IPS-18a (cell line): ENCODE measurements at regions not wholly inside any gene's neighbourhood (a gene's known extent, or its start where the extent isn't known, plus 50 kb on each side); places are given as distances from the start of the nearest gene placed in this dataset.
"Not testable (repeated sequence)": the region's sequence is repeated elsewhere in the genome, so short reads cannot be mapped to it uniquely, and the experiment has no call there.

Experiments used
- H3K27ac ChIP-seq: one replicate; pipeline ENCODE4 v1.5.1; 2013; ENCODE audit warnings: low read length
- H3K27me3 ChIP-seq: one replicate; pipeline ENCODE4 v1.6.1; 2013; ENCODE audit warnings: mild to moderate bottlenecking, low read length; ENCODE audit not compliant: control insufficient read depth, insufficient read depth
- H3K36me3 ChIP-seq: one replicate; pipeline ENCODE4 v1.6.1; 2013; ENCODE audit warnings: low read depth, low read length; ENCODE audit not compliant: control insufficient read depth
- H3K4me1 ChIP-seq: one replicate; pipeline ENCODE4 v1.6.1; 2013; ENCODE audit warnings: low read depth, low read length; ENCODE audit not compliant: control insufficient read depth
- H3K4me3 ChIP-seq: one replicate; pipeline ENCODE4 v1.5.1; 2013; ENCODE audit warnings: low read length
- H3K9ac ChIP-seq: one replicate; pipeline ENCODE4 v1.6.1; 2013; ENCODE audit warnings: mild to moderate bottlenecking, low read length, moderate library complexity
- H3K9me3 ChIP-seq: one replicate; pipeline ENCODE4 v1.6.1; 2013; ENCODE audit warnings: low read depth, low read length; ENCODE audit not compliant: control insufficient read depth

GRCh38 chr6:112432853-112433252, 85.7 kb downstream of the RFPL4B start:
- Histone ChIP-seq H3K36me3 (no peaks in the 10 kb centered on the region), H3K4me1 (no peaks in the 10 kb centered on the region), H3K27me3 (no peaks in the 10 kb centered on the region), H3K27ac (no peak overlapping the region), H3K4me3 (no peak overlapping the region), H3K9ac (no peak overlapping the region), H3K9me3 (no peaks in the 10 kb centered on the region)

GRCh38 chr6:112433457-112433856, 86.3 kb downstream of the RFPL4B start:
- Histone ChIP-seq H3K4me3 (no peak overlapping the region), H3K36me3 (no peaks in the 10 kb centered on the region), H3K9ac (no peak overlapping the region), H3K9me3 (no peaks in the 10 kb centered on the region), H3K27me3 (no peaks in the 10 kb centered on the region), H3K27ac (no peak overlapping the region), H3K4me1 (no peaks in the 10 kb centered on the region)

DNA sequence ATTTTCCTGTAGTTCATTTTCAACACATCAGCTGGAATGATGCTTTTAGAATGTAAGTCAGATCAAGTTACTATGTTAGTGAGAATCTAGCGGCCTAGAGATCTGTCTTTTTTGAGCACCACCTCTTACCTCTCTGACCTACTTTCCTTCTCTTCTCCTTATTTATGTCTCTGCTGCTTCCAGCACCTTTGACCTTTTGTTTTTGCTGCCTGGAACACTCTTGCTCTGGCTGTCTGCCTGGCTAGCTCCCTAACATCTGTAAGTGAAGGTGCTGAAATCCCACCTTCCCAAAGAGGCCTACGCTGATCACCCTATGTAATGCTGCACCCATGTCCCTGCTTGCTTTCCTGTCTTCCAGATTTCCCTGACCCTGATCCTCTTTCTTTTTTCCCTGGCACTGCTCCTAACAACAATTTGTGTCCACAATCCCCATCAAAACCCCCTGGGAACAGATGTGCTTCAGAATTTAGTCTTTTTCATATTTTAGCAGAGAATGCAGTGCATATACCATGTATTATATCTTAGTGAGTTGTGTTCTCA, 87.8 kb downstream of the RFPL4B start:
- no peaks in the 10 kb centered on the region for H3K4me1 ChIP-seq
- H3K9ac ChIP-seq: no peak overlapping the region
- H3K27me3 ChIP-seq: no peaks in the 10 kb centered on the region
- H3K9me3 ChIP-seq: no peaks in the 10 kb centered on the region
- H3K27ac ChIP-seq: no peak overlapping the region
- no peak overlapping the region for H3K4me3 ChIP-seq
- H3K36me3 ChIP-seq: no peaks in the 10 kb centered on the region

GRCh38 chr6:112437058-112437457, 89.9 kb downstream of the RFPL4B start:
- Histone ChIP-seq H3K27me3 (no peaks in the 10 kb centered on the region), H3K9ac (no peak overlapping the region)

GRCh38 chr6:112439010-112439409, 91.9 kb downstream of the RFPL4B start:
- Histone ChIP-seq H3K4me3 (no peak overlapping the region), H3K36me3 (no peaks in the 10 kb centered on the region), H3K27me3 (no peaks in the 10 kb centered on the region), H3K9ac (no peak overlapping the region), H3K9me3 (no peaks in the 10 kb centered on the region), H3K27ac (no peak overlapping the region), H3K4me1 (peaks cover 13% of the 10 kb centered on the region)

More at GRCh38 chr6:112437058-112437457, 89.9 kb downstream of the RFPL4B start:
- no peak overlapping the region for H3K27ac ChIP-seq
- H3K4me3 ChIP-seq: no peak overlapping the region
- no peaks in the 10 kb centered on the region for H3K36me3 ChIP-seq
- H3K9me3 ChIP-seq: no peaks in the 10 kb centered on the region
- peaks cover 3% of the 10 kb centered on the region for H3K4me1 ChIP-seq

- Histone ChIP-seq H3K27ac (no peak overlapping the region), H3K4me3 (no peak overlapping the region), H3K9ac (no peak overlapping the region), H3K9me3 (no peaks in the 10 kb centered on the region), H3K4me1 (peaks cover 13% of the 10 kb centered on the region), H3K27me3 (no peaks in the 10 kb centered on the region), H3K36me3 (no peaks in the 10 kb centered on the region)
Observed at GRCh38 chr6:112439432-112439831, 92.3 kb downstream of the RFPL4B start.

DNA sequence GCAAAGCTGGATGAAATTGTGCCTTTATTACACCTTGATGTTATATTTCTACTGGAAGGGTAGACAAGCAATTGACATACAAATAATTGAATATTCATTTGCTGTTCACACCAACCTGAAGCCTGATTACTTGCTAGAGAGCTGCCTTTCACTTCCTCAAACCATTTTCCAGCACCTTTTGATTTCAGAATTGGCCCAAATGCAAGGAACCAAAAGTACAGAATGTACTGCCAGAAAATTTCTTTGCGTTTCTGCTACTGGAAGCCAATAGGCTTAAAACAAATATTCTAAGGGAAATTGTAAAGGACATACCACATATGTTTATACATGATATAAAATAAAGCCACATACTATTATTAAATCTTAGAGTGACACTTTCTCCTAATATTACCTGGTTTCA, 94.5 kb downstream of the RFPL4B start:
- Histone ChIP-seq H3K4me1 (peaks cover 13% of the 10 kb centered on the region), H3K4me3 (no peak overlapping the region), H3K36me3 (no peaks in the 10 kb centered on the region), H3K9ac (no peak overlapping the region), H3K9me3 (no peaks in the 10 kb centered on the region), H3K27ac (no peak overlapping the region), H3K27me3 (no peaks in the 10 kb centered on the region)

DNA sequence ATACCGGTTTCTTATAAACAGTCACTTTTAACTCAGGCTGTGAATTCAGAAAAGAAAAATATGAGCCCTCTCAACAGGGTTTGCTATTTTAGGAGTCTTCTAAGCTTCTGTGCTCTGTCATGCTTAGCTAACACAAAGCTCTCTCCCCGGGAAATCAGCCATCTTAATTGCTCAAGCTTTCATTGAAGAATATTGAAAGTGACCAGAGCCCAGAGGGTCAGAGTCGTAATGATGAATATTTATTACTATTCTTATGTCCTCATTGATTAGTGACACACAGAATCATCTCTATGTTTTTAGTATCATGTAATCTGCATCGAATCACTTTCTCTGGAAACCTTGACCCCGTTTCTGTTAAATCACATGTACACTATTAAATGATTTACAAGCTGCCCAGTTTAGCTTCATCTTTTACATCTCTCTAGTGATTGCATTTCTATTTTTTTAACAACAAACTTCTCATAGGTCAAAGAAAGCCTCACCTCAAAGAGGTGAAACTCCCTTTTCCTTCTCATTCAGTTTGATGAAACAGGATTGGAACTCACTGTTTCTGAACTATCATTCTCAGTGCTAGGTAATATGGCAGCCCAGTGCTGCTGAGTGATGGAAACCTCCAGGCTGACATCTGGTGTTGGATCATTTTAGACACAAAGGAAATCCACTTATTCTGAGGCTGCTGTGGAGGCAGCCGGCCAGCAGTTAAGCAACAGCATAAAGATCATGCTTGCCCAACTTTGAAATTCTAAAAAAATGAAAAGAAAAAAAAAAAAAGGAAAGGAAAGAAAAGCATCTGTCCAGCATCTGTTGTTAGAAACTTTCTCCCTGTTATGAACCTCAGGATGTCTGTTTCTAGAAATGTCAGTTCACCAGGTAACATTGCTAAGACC, 96.3 kb downstream of the RFPL4B start:
- Histone ChIP-seq H3K4me1 (peaks cover 13% of the 10 kb centered on the region), H3K4me3 (no peak overlapping the region), H3K9ac (no peak overlapping the region), H3K9me3 (no peaks in the 10 kb centered on the region), H3K27me3 (no peaks in the 10 kb centered on the region), H3K27ac (no peak overlapping the region), H3K36me3 (no peaks in the 10 kb centered on the region)

DNA sequence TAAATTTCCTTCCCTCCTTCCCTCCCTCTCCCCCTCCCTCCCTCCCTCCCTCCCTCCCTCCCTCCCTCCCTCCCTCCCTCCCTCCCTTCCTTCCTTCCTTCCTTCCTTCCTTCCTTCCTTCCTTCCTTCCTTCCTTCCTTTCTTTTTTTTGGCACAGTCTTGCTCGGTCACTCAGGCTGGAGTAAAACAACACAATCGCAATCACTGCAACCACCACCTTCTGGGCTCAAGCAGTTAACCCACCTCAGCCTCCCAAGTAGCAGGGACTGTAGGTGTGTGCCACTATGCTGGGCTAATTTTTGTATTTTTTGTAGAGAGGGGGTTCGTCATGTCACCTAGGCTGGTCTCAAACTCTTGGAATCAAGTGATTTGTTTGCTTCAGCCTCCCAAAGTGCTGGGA, 101.7 kb downstream of the RFPL4B start:
- H3K9ac ChIP-seq, H3K27ac ChIP-seq, H3K4me1 ChIP-seq, H3K4me3 ChIP-seq, H3K9me3 ChIP-seq, H3K27me3 ChIP-seq, H3K36me3 ChIP-seq: not testable (repeated sequence)

GRCh38 chr6:112450663-112451062, 103.5 kb downstream of the RFPL4B start:
- Histone ChIP-seq H3K4me1 (no peaks in the 10 kb centered on the region), H3K9me3 (no peaks in the 10 kb centered on the region), H3K36me3 (no peaks in the 10 kb centered on the region), H3K4me3 (no peak overlapping the region), H3K27me3 (no peaks in the 10 kb centered on the region), H3K27ac (no peak overlapping the region), H3K9ac (no peak overlapping the region)

DNA sequence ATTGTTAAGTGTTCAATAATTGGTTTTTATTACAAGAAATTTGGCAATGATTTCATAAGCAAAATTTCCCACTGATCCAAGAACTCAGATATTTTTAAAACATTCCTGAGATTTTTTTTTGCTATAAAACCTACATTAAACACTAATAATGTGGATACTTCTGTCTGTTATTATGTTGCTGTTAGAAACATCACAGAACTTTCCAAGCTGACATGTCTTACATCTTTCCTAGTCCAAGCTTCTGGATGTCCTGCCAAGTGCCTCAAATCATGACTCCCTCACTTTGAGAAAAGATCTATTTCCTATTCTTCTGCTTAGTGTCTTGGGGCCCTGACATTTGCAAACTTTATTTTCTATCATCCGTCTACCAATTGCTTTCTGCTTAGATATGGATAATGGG, 110.8 kb downstream of the RFPL4B start:
- Histone ChIP-seq H3K9ac (no peak overlapping the region), H3K9me3 (no peaks in the 10 kb centered on the region), H3K4me3 (no peak overlapping the region), H3K4me1 (no peaks in the 10 kb centered on the region), H3K27me3 (no peaks in the 10 kb centered on the region), H3K27ac (no peak overlapping the region), H3K36me3 (no peaks in the 10 kb centered on the region)

DNA sequence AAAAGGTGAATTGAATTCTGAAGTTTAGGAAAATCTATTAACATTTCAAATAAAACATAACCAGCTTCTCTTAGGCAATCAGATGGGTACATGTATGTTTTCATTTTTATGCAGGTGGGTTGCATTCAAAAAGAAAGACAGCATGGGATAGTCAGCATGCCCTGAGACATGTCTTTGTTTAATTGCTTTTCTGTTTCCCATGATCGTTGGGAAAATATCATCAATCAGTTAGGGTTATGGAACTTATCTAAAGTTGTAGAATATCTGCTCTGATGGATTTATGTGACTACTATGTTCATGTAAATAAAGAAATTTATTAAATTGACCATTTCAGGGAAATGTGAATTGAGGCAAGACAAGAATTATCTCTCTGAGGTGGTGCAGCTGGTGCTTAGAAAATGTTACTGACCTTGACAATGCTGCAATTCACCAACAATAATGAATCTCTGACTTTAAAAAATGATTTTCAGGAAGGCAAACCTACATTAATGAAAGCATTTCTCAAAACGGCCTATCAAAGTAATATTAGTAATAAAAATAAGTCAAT, 112.7 kb downstream of the RFPL4B start:
- Histone ChIP-seq H3K4me3 (no peak overlapping the region), H3K9me3 (no peaks in the 10 kb centered on the region), H3K4me1 (no peaks in the 10 kb centered on the region)

More for the DNA sequence above, 112.7 kb downstream of the RFPL4B start:
- Histone ChIP-seq H3K36me3 (no peaks in the 10 kb centered on the region), H3K27ac (no peak overlapping the region), H3K27me3 (no peaks in the 10 kb centered on the region), H3K9ac (no peak overlapping the region)
